Activated T-cell treated with anti-CD3 and anti-CD28 coated beads, Interleukin-2, amount 50 U/mL, for 4 hours (primary cell): ENCODE measurements at regions not wholly inside any gene's neighbourhood (a gene's known extent, or its start where the extent isn't known, plus 50 kb on each side); places are given as distances from the start of the nearest gene placed in this dataset.
"Not testable (repeated sequence)": the region's sequence is repeated elsewhere in the genome, so short reads cannot be mapped to it uniquely, and the experiment has no call there.

Experiments used
- ATAC-seq, 2 donors: fragments of 200-7000 bp; cut with Tn5 transposase; one replicate each; pipeline ENCODE4 v1.10.0; 2021
- DNase-seq: peaks from one replicate; pipeline ENCODE4 v3.0.0-alpha.2; 2020
- H3K27me3 Mint-ChIP-seq: one replicate; pipeline ENCODE4 v1.8.0; 2021; ENCODE audit warnings: low read depth, mixed read lengths
- H3K36me3 Mint-ChIP-seq: one replicate; pipeline ENCODE4 v1.8.0; 2022; ENCODE audit warnings: mixed read lengths; ENCODE audit not compliant: insufficient read depth
- H3K4me1 Mint-ChIP-seq: one replicate; pipeline ENCODE4 v1.8.0; 2021; ENCODE audit warnings: low read depth, mixed read lengths
- H3K4me3 Mint-ChIP-seq: one replicate; pipeline ENCODE4 v1.8.0; 2021; ENCODE audit warnings: mild to moderate bottlenecking, moderate library complexity, mixed read lengths
- H3K9me3 Mint-ChIP-seq: one replicate; pipeline ENCODE4 v1.8.0; 2021; ENCODE audit warnings: mixed read lengths

- Mint-ChIP-seq H3K27me3 (no peaks in the 10 kb centered on the region), H3K9me3 (peaks cover 22% of the 10 kb centered on the region), H3K36me3 (no peaks in the 10 kb centered on the region), H3K4me3 (no peak overlapping the region), H3K4me1 (no peaks in the 10 kb centered on the region)
- DNase-seq, result no peak
- no peak for ATAC-seq
These were observed 731.9 kb upstream of the PCDH10 start for GRCh38 chr4:132417220-132417619.

GRCh38 chr4:132427125-132427524 is 722.0 kb upstream of the PCDH10 start:
- no peak overlapping the region for H3K4me3 Mint-ChIP-seq
- ATAC-seq, result no peak
- no peak for DNase-seq
- H3K9me3 Mint-ChIP-seq, result peaks cover 3% of the 10 kb centered on the region
- H3K4me1 Mint-ChIP-seq, result no peaks in the 10 kb centered on the region
- no peaks in the 10 kb centered on the region for H3K27me3 Mint-ChIP-seq
- no peaks in the 10 kb centered on the region for H3K36me3 Mint-ChIP-seq

GRCh38 chr4:132437117-132437516 is 712.0 kb upstream of the PCDH10 start:
- no peaks in the 10 kb centered on the region for H3K27me3 Mint-ChIP-seq
- no peak for DNase-seq
- H3K4me3 Mint-ChIP-seq, result no peak overlapping the region
- peaks cover 6% of the 10 kb centered on the region for H3K9me3 Mint-ChIP-seq
- no peak for ATAC-seq
- H3K36me3 Mint-ChIP-seq, result no peaks in the 10 kb centered on the region
- H3K4me1 Mint-ChIP-seq, result no peaks in the 10 kb centered on the region

GRCh38 chr4:132445386-132445785 is 703.7 kb upstream of the PCDH10 start:
- H3K4me3 Mint-ChIP-seq, result no peak overlapping the region
- H3K27me3 Mint-ChIP-seq, result no peaks in the 10 kb centered on the region
- DNase-seq (no peak), ATAC-seq (no peak)
- no peaks in the 10 kb centered on the region for H3K36me3 Mint-ChIP-seq
- no peaks in the 10 kb centered on the region for H3K4me1 Mint-ChIP-seq
- H3K9me3 Mint-ChIP-seq, result peaks cover 20% of the 10 kb centered on the region

- ATAC-seq, H3K36me3 Mint-ChIP-seq, H3K4me3 Mint-ChIP-seq, H3K4me1 Mint-ChIP-seq, DNase-seq, H3K27me3 Mint-ChIP-seq: not testable (repeated sequence)
- H3K9me3 Mint-ChIP-seq, result peaks cover 12% of the 10 kb centered on the region
These were observed 691.1 kb upstream of the PCDH10 start for GRCh38 chr4:132457987-132458386.

- no peaks in the 10 kb centered on the region for H3K27me3 Mint-ChIP-seq
- ATAC-seq, result no peak
These were observed 669.6 kb upstream of the PCDH10 start for GRCh38 chr4:132479543-132479942.

GRCh38 chr4:132488555-132488954 is 660.5 kb upstream of the PCDH10 start:
- Mint-ChIP-seq H3K4me1 (no peaks in the 10 kb centered on the region), H3K4me3 (no peak overlapping the region), H3K27me3 (no peaks in the 10 kb centered on the region), H3K36me3 (no peaks in the 10 kb centered on the region), H3K9me3 (peaks cover 19% of the 10 kb centered on the region)
- no peak for ATAC-seq
- no peak for DNase-seq

More at GRCh38 chr4:132479543-132479942, 669.6 kb upstream of the PCDH10 start:
- H3K4me3 Mint-ChIP-seq, result no peak overlapping the region
- no peaks in the 10 kb centered on the region for H3K36me3 Mint-ChIP-seq
- H3K9me3 Mint-ChIP-seq, result peaks cover 6% of the 10 kb centered on the region
- no peak for DNase-seq
- no peaks in the 10 kb centered on the region for H3K4me1 Mint-ChIP-seq

GRCh38 chr4:132493476-132493875 is 655.6 kb upstream of the PCDH10 start:
- Mint-ChIP-seq H3K9me3 (peaks cover 13% of the 10 kb centered on the region), H3K36me3 (no peaks in the 10 kb centered on the region), H3K4me3 (no peak overlapping the region), H3K27me3 (no peaks in the 10 kb centered on the region), H3K4me1 (no peaks in the 10 kb centered on the region)
- ATAC-seq (no peak), DNase-seq (no peak)

GRCh38 chr4:132495267-132495812 is 653.8 kb upstream of the PCDH10 start:
- H3K9me3 Mint-ChIP-seq, result peaks cover 16% of the 10 kb centered on the region
- not testable (repeated sequence) for H3K4me3 Mint-ChIP-seq, H3K36me3 Mint-ChIP-seq, DNase-seq, ATAC-seq, H3K4me1 Mint-ChIP-seq, H3K27me3 Mint-ChIP-seq

GRCh38 chr4:132498215-132498614 is 650.9 kb upstream of the PCDH10 start:
- H3K4me1 Mint-ChIP-seq, result no peaks in the 10 kb centered on the region
- DNase-seq (no peak), ATAC-seq (no peak)
- no peaks in the 10 kb centered on the region for H3K27me3 Mint-ChIP-seq
- peaks cover 15% of the 10 kb centered on the region for H3K9me3 Mint-ChIP-seq
- no peaks in the 10 kb centered on the region for H3K36me3 Mint-ChIP-seq
- no peak overlapping the region for H3K4me3 Mint-ChIP-seq

- Mint-ChIP-seq H3K27me3 (no peaks in the 10 kb centered on the region), H3K4me1 (no peaks in the 10 kb centered on the region), H3K9me3 (peaks cover 16% of the 10 kb centered on the region), H3K4me3 (no peak overlapping the region), H3K36me3 (no peaks in the 10 kb centered on the region)
- ATAC-seq, result peak in 1 of 2 donors; percentile 23
- DNase-seq, result no peak
These were observed 647.0 kb upstream of the PCDH10 start for GRCh38 chr4:132502096-132502552.

GRCh38 chr4:132504438-132504837 is 644.7 kb upstream of the PCDH10 start:
- no peak for DNase-seq
- no peak for ATAC-seq
- no peaks in the 10 kb centered on the region for H3K4me1 Mint-ChIP-seq
- H3K27me3 Mint-ChIP-seq, result no peaks in the 10 kb centered on the region
- peaks cover 16% of the 10 kb centered on the region for H3K9me3 Mint-ChIP-seq
- no peaks in the 10 kb centered on the region for H3K36me3 Mint-ChIP-seq
- H3K4me3 Mint-ChIP-seq, result no peak overlapping the region

- Mint-ChIP-seq H3K27me3 (no peaks in the 10 kb centered on the region), H3K36me3 (no peaks in the 10 kb centered on the region), H3K4me1 (no peaks in the 10 kb centered on the region), H3K9me3 (peaks cover 11% of the 10 kb centered on the region), H3K4me3 (no peak overlapping the region)
- DNase-seq, result no peak
- no peak for ATAC-seq
These were observed 642.5 kb upstream of the PCDH10 start for GRCh38 chr4:132506568-132506967.

GRCh38 chr4:132513491-132513890 is 635.6 kb upstream of the PCDH10 start:
- Mint-ChIP-seq H3K9me3 (peaks cover 14% of the 10 kb centered on the region), H3K27me3 (no peaks in the 10 kb centered on the region), H3K36me3 (no peaks in the 10 kb centered on the region), H3K4me3 (no peak overlapping the region), H3K4me1 (no peaks in the 10 kb centered on the region)
- ATAC-seq (no peak), DNase-seq (no peak)

GRCh38 chr4:132526652-132527051 is 622.4 kb upstream of the PCDH10 start:
- Mint-ChIP-seq H3K36me3 (no peaks in the 10 kb centered on the region), H3K4me1 (no peaks in the 10 kb centered on the region), H3K9me3 (peaks cover 9% of the 10 kb centered on the region), H3K4me3 (no peak overlapping the region), H3K27me3 (no peaks in the 10 kb centered on the region)
- DNase-seq, result no peak
- ATAC-seq, result no peak

- peaks cover 9% of the 10 kb centered on the region for H3K9me3 Mint-ChIP-seq
- DNase-seq (no peak), ATAC-seq (no peak)
- no peaks in the 10 kb centered on the region for H3K36me3 Mint-ChIP-seq
- no peaks in the 10 kb centered on the region for H3K4me1 Mint-ChIP-seq
- no peaks in the 10 kb centered on the region for H3K27me3 Mint-ChIP-seq
- no peak overlapping the region for H3K4me3 Mint-ChIP-seq
These were observed 621.3 kb upstream of the PCDH10 start for GRCh38 chr4:132527817-132528216.
